GM18907 (cell line): ENCODE measurements at regions not wholly inside any gene's neighbourhood (a gene's known extent, or its start where the extent isn't known, plus 50 kb on each side); places are given as distances from the start of the nearest gene placed in this dataset.
"Not testable (repeated sequence)": the region's sequence is repeated elsewhere in the genome, so short reads cannot be mapped to it uniquely, and the experiment has no call there.

Experiments
- ATAC-seq: cut with Tn5 transposase; IDR thresholded peaks from one replicate; pipeline ENCODE4 v1.9.1; 2021; ENCODE audit warnings: mild to moderate bottlenecking, moderate library complexity; ENCODE audit not compliant: unreplicated experiment

GRCh38 chr14:55803873-55804553, 224.0 kb downstream of the KTN1 start:
- ATAC-seq: no peak

- no peak for ATAC-seq
Measured at GRCh38 chr14:55805250-55805649, 225.2 kb downstream of the KTN1 start.

- peak; percentile 85 for ATAC-seq
Measured at GRCh38 chr14:55807053-55807880, 227.3 kb downstream of the KTN1 start.

GRCh38 chr14:55807881-55808379, 227.9 kb downstream of the KTN1 start:
- ATAC-seq: no peak

GRCh38 chr14:55813630-55814029, 233.6 kb downstream of the KTN1 start:
- no peak for ATAC-seq

- no peak for ATAC-seq
Measured at GRCh38 chr14:55814064-55814463, 234.1 kb downstream of the KTN1 start.

- ATAC-seq: no peak
Measured at GRCh38 chr14:55814873-55815272, 234.9 kb downstream of the KTN1 start.

- no peak for ATAC-seq
Measured at GRCh38 chr14:55816225-55816624, 236.2 kb downstream of the KTN1 start.

GRCh38 chr14:55819610-55820304, 239.8 kb downstream of the KTN1 start:
- ATAC-seq: peak; percentile 92

GRCh38 chr14:55822906-55823305, 242.9 kb downstream of the KTN1 start:
- no peak for ATAC-seq

- no peak for ATAC-seq
Measured at GRCh38 chr14:55832122-55832911, 252.3 kb downstream of the KTN1 start.

GRCh38 chr14:55832974-55833373, 253.0 kb downstream of the KTN1 start:
- peak; percentile 62 for ATAC-seq

GRCh38 chr14:55834390-55834789, 254.4 kb downstream of the KTN1 start:
- ATAC-seq: no peak

- ATAC-seq: no peak
Measured at GRCh38 chr14:55835985-55836384, 256.0 kb downstream of the KTN1 start.

- ATAC-seq: no peak
Measured at GRCh38 chr14:55837467-55837866, 257.5 kb downstream of the KTN1 start.

- no peak for ATAC-seq
Measured at GRCh38 chr14:55838529-55839052, 258.6 kb downstream of the KTN1 start.

GRCh38 chr14:55839301-55839947, 259.4 kb downstream of the KTN1 start:
- not testable (repeated sequence) for ATAC-seq

- ATAC-seq: no peak
Measured at GRCh38 chr14:55840821-55841220, 260.8 kb downstream of the KTN1 start.

GRCh38 chr14:55841625-55842024, 261.6 kb downstream of the KTN1 start:
- ATAC-seq: no peak
